HL-60 (cell line): ENCODE measurements at regions not wholly inside any gene's neighbourhood (a gene's known extent, or its start where the extent isn't known, plus 50 kb on each side); places are given as distances from the start of the nearest gene placed in this dataset.

Experiments used
- CTCF ChIP-seq: IDR thresholded peaks from one replicate; pipeline ENCODE4 v1.5.1; 2011; ENCODE audit warnings: low read length, control low read depth, inconsistent platforms; ENCODE audit not compliant: insufficient read depth
- GABPA ChIP-seq: IDR thresholded peaks from 2 replicates; pipeline ENCODE4 v1.6.1; 2012; ENCODE audit warnings: low read depth
- POLR2AphosphoS5 ChIP-seq: IDR thresholded peaks from 2 replicates; pipeline ENCODE4 v1.6.1; 2012; ENCODE audit warnings: low read depth

GRCh38 chr6:101224751-101225150 lies 168.8 kb upstream of the GRIK2 start:
- TF ChIP-seq CTCF (no peak), GABPA (no peak), POLR2AphosphoS5 (no peak)
